Upper lobe of left lung (tissue), 4 donors: ENCODE measurements at regions not wholly inside any gene's neighbourhood (a gene's known extent, or its start where the extent isn't known, plus 50 kb on each side); places are given as distances from the start of the nearest gene placed in this dataset.

ENCODE experiments used
- CTCF ChIP-seq, 6 experiments: fragments of 450-650 bp in 4 of 6; fragments of 200-600 bp in 2 of 6; sonication (generic) in 2 of 6; IDR thresholded peaks; one replicate each; pipeline ENCODE4 v1.5.1; 2016 to 2019; ENCODE audit warnings: antibody characterized with exemption in 6 of 6
- POLR2A ChIP-seq, 4 donors: fragments of 450-650 bp; IDR thresholded peaks; one replicate each; pipeline ENCODE4 v1.5.1; 2016 to 2017; ENCODE audit warnings: antibody characterized with exemption in 4 of 4, mild to moderate bottlenecking in 2 of 4

GRCh38 chr1:60345049-60345448, 271.5 kb upstream of the C1orf87 start:
- no peak for TF ChIP-seq POLR2A (IDR thresholded peaks at IDR 0.05)
- no peak for TF ChIP-seq CTCF (IDR thresholded peaks at IDR 0.05)
